ENCODE measurements at regions not wholly inside any gene's neighbourhood (a gene's known extent, or its start where the extent isn't known, plus 50 kb on each side); places are given as distances from the start of the nearest gene placed in this dataset.

GRCh38 chr2:139917690-139918384 lies 1137.6 kb upstream of the NXPH2 start:
- no peak overlapping the region for H3K27ac Mint-ChIP-seq
- H3K4me1 Mint-ChIP-seq (ENCODE audit: low read depth), result no peaks in the 10 kb centered on the region
- H3K9me3 Mint-ChIP-seq, result peaks cover 23% of the 10 kb centered on the region
- H3K36me3 Mint-ChIP-seq (ENCODE audit: low read depth), result no peaks in the 10 kb centered on the region
- H3K4me3 Mint-ChIP-seq (ENCODE audit: low read depth), result no peak overlapping the region
- DNase-seq (ENCODE audit: low spot score), result no peak
- intact Hi-C loops (cut with micrococcal nuclease), result no loop called here
- H3K27me3 Mint-ChIP-seq (ENCODE audit: low read depth), result no peaks in the 10 kb centered on the region

DNA sequence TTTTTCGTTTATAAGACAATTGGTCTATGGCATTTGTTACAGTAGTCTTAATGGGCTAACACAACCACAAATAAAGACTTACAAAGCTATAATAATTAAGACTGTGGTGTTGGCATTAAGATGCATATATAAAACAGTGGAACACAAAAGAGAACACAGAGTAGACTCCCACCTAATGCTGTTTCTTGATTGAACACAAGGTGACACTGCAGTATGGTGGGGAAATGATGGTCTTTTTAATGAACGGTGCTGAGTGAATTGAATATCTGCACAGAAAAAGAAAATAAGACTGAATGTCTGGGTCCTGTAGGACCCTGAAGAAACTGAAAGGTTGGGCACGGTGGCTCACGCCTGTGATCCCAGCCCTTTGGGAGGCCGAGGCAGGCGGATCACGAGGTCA lies 1136.6 kb upstream of the NXPH2 start:
- H3K27me3 Mint-ChIP-seq (ENCODE audit: low read depth), result no peaks in the 10 kb centered on the region
- no peak overlapping the region for H3K27ac Mint-ChIP-seq
- no peaks in the 10 kb centered on the region for H3K4me1 Mint-ChIP-seq (ENCODE audit: low read depth)
- no peak for DNase-seq (ENCODE audit: low spot score)
- peaks cover 23% of the 10 kb centered on the region for H3K9me3 Mint-ChIP-seq
- intact Hi-C loops (cut with micrococcal nuclease), result no loop called here
- no peak overlapping the region for H3K4me3 Mint-ChIP-seq (ENCODE audit: low read depth)
- no peaks in the 10 kb centered on the region for H3K36me3 Mint-ChIP-seq (ENCODE audit: low read depth)

DNA sequence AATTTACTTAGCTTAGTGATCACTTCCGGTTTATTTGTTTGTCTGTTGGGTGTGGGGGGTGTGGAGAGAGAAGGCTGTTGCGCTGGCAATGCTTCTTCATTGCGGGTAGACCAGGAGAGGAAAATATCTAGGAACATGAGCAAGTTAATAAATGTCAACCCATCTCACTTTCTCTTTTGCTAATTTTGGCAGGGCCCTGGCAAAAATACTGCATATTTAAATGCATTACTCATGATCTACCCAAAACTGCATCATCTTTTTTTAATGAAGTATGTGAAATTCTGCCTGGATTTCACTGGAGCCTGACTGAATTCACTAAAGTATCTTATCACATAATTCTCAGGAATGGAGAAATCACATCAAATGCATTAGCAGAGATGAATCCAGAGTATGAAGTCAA lies 1131.0 kb upstream of the NXPH2 start:
- H3K36me3 Mint-ChIP-seq (ENCODE audit: low read depth), result no peaks in the 10 kb centered on the region
- DNase-seq (ENCODE audit: low spot score), result no peak
- intact Hi-C loops (cut with micrococcal nuclease), result no loop called here
- H3K4me1 Mint-ChIP-seq (ENCODE audit: low read depth), result no peaks in the 10 kb centered on the region
- H3K4me3 Mint-ChIP-seq (ENCODE audit: low read depth), result no peak overlapping the region
- H3K27ac Mint-ChIP-seq, result no peak overlapping the region
- no peaks in the 10 kb centered on the region for H3K27me3 Mint-ChIP-seq (ENCODE audit: low read depth)
- peaks cover 36% of the 10 kb centered on the region for H3K9me3 Mint-ChIP-seq

DNA sequence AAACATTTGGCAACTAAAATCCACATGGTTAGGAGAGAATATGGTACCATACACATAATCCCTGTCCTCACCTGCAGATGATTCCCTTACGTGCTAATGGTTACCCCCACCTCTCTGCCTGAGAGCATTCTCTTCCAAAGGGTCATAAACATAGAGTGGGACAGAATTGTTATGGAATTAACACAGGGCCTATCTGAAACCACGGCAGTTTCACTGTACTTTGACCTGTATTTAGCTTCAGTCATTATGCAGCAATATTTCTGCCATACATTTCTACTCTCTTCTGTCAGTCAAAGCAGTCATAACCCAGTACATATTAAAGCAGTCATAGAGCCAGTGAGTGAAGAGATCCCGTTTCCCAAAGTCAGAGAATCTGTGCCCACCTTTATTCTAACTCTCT lies 1128.9 kb upstream of the NXPH2 start:
- no peak for DNase-seq (ENCODE audit: low spot score)
- no peaks in the 10 kb centered on the region for H3K4me1 Mint-ChIP-seq (ENCODE audit: low read depth)
- intact Hi-C loops (cut with micrococcal nuclease), result no loop called here
- H3K27ac Mint-ChIP-seq, result no peak overlapping the region
- H3K36me3 Mint-ChIP-seq (ENCODE audit: low read depth), result no peaks in the 10 kb centered on the region
- no peak overlapping the region for H3K4me3 Mint-ChIP-seq (ENCODE audit: low read depth)
- no peaks in the 10 kb centered on the region for H3K27me3 Mint-ChIP-seq (ENCODE audit: low read depth)
- peaks cover 34% of the 10 kb centered on the region for H3K9me3 Mint-ChIP-seq

GRCh38 chr2:139905624-139906023 lies 1125.4 kb upstream of the NXPH2 start:
- H3K36me3 Mint-ChIP-seq (ENCODE audit: low read depth), result no peaks in the 10 kb centered on the region
- H3K4me1 Mint-ChIP-seq (ENCODE audit: low read depth), result no peaks in the 10 kb centered on the region
- no peak overlapping the region for H3K27ac Mint-ChIP-seq
- no peak for DNase-seq (ENCODE audit: low spot score)
- H3K4me3 Mint-ChIP-seq (ENCODE audit: low read depth), result no peak overlapping the region
- no peaks in the 10 kb centered on the region for H3K27me3 Mint-ChIP-seq (ENCODE audit: low read depth)
- H3K9me3 Mint-ChIP-seq, result peaks cover 35% of the 10 kb centered on the region
- intact Hi-C loops (cut with micrococcal nuclease), result no loop called here

DNA sequence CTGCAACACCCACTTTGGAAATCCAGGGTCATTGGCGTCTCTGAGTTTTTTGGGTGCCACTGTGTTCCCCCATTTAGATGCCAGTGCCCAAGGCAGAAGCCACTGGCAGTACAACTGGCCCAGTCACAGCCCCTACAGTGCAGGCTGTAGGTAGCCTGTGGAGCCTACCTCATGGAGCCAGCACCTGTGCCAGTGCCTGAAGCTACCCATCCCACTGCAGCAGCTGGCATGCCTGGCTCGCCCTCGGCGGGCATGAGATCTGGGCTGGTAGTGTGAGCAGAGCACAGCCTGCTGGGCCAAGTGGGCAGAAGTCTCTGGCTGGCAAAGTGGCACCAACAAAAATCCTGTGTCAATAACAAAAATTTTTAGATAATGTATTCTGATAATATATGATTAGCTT lies 1111.4 kb upstream of the NXPH2 start:
- Mint-ChIP-seq H3K36me3 (ENCODE audit: low read depth) (no peaks in the 10 kb centered on the region), H3K9me3 (peaks cover 25% of the 10 kb centered on the region), H3K4me3 (ENCODE audit: low read depth) (no peak overlapping the region), H3K27ac (no peak overlapping the region), H3K27me3 (ENCODE audit: low read depth) (no peaks in the 10 kb centered on the region), H3K4me1 (ENCODE audit: low read depth) (no peaks in the 10 kb centered on the region)
- intact Hi-C loops (cut with micrococcal nuclease), result no loop called here
- DNase-seq (ENCODE audit: low spot score), result no peak

- intact Hi-C loops (cut with micrococcal nuclease), result no loop called here
- H3K4me3 Mint-ChIP-seq (ENCODE audit: low read depth), result no peak overlapping the region
- no peak for DNase-seq (ENCODE audit: low spot score)
- no peak overlapping the region for H3K27ac Mint-ChIP-seq
- no peaks in the 10 kb centered on the region for H3K36me3 Mint-ChIP-seq (ENCODE audit: low read depth)
- no peaks in the 10 kb centered on the region for H3K27me3 Mint-ChIP-seq (ENCODE audit: low read depth)
- no peaks in the 10 kb centered on the region for H3K4me1 Mint-ChIP-seq (ENCODE audit: low read depth)
- peaks cover 31% of the 10 kb centered on the region for H3K9me3 Mint-ChIP-seq
These were observed 1105.8 kb upstream of the NXPH2 start for GRCh38 chr2:139885921-139886498.

- intact Hi-C loops (cut with micrococcal nuclease), result no loop called here
- no peaks in the 10 kb centered on the region for H3K4me1 Mint-ChIP-seq (ENCODE audit: low read depth)
- H3K27ac Mint-ChIP-seq, result no peak overlapping the region
- H3K4me3 Mint-ChIP-seq (ENCODE audit: low read depth), result no peak overlapping the region
- no peaks in the 10 kb centered on the region for H3K27me3 Mint-ChIP-seq (ENCODE audit: low read depth)
- H3K9me3 Mint-ChIP-seq, result peaks cover 17% of the 10 kb centered on the region
- no peak for DNase-seq (ENCODE audit: low spot score)
- no peaks in the 10 kb centered on the region for H3K36me3 Mint-ChIP-seq (ENCODE audit: low read depth)
These were observed 1096.8 kb upstream of the NXPH2 start for GRCh38 chr2:139876964-139877363.

DNA sequence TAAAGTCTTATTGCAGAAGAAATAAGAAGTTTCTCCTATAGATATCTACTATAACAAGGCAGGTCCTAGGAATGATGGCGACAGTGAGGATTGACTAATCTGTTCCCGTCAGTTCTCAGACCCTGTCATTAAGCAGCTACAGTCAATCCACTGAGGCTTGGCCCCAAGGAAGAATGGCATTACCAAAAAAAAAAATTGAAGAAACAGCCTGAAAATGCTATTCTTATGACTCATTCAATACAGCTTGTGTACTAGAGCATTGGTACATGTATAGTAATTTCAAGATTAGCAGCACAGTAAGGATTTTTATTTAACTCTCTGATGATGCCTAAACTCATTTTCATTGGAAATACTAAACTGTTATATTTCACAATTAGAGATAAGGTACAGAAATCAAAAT lies 1096.1 kb upstream of the NXPH2 start:
- H3K4me1 Mint-ChIP-seq (ENCODE audit: low read depth), result no peaks in the 10 kb centered on the region
- H3K4me3 Mint-ChIP-seq (ENCODE audit: low read depth), result no peak overlapping the region
- no peak for DNase-seq (ENCODE audit: low spot score)
- intact Hi-C loops (cut with micrococcal nuclease), result no loop called here
- no peak overlapping the region for H3K27ac Mint-ChIP-seq
- peaks cover 17% of the 10 kb centered on the region for H3K9me3 Mint-ChIP-seq
- no peaks in the 10 kb centered on the region for H3K27me3 Mint-ChIP-seq (ENCODE audit: low read depth)
- H3K36me3 Mint-ChIP-seq (ENCODE audit: low read depth), result no peaks in the 10 kb centered on the region

GRCh38 chr2:139872503-139872902 lies 1092.3 kb upstream of the NXPH2 start:
- no peak overlapping the region for H3K4me3 Mint-ChIP-seq (ENCODE audit: low read depth)
- no peak for DNase-seq (ENCODE audit: low spot score)
- no peaks in the 10 kb centered on the region for H3K4me1 Mint-ChIP-seq (ENCODE audit: low read depth)
- peaks cover 25% of the 10 kb centered on the region for H3K9me3 Mint-ChIP-seq
- H3K36me3 Mint-ChIP-seq (ENCODE audit: low read depth), result no peaks in the 10 kb centered on the region
- H3K27ac Mint-ChIP-seq, result no peak overlapping the region
- intact Hi-C loops (cut with micrococcal nuclease), result no loop called here
- no peaks in the 10 kb centered on the region for H3K27me3 Mint-ChIP-seq (ENCODE audit: low read depth)

GRCh38 chr2:139872032-139872431 lies 1091.8 kb upstream of the NXPH2 start:
- no peaks in the 10 kb centered on the region for H3K27me3 Mint-ChIP-seq (ENCODE audit: low read depth)
- no peak overlapping the region for H3K27ac Mint-ChIP-seq
- H3K4me1 Mint-ChIP-seq (ENCODE audit: low read depth), result no peaks in the 10 kb centered on the region
- H3K9me3 Mint-ChIP-seq, result peaks cover 25% of the 10 kb centered on the region
- H3K36me3 Mint-ChIP-seq (ENCODE audit: low read depth), result no peaks in the 10 kb centered on the region
- H3K4me3 Mint-ChIP-seq (ENCODE audit: low read depth), result no peak overlapping the region
- DNase-seq (ENCODE audit: low spot score), result no peak
- intact Hi-C loops (cut with micrococcal nuclease), result no loop called here

GRCh38 chr2:139867601-139868226 lies 1087.5 kb upstream of the NXPH2 start:
- intact Hi-C loops (cut with micrococcal nuclease), result no loop called here
- Mint-ChIP-seq H3K36me3 (ENCODE audit: low read depth) (no peaks in the 10 kb centered on the region), H3K27ac (no peak overlapping the region)

DNA sequence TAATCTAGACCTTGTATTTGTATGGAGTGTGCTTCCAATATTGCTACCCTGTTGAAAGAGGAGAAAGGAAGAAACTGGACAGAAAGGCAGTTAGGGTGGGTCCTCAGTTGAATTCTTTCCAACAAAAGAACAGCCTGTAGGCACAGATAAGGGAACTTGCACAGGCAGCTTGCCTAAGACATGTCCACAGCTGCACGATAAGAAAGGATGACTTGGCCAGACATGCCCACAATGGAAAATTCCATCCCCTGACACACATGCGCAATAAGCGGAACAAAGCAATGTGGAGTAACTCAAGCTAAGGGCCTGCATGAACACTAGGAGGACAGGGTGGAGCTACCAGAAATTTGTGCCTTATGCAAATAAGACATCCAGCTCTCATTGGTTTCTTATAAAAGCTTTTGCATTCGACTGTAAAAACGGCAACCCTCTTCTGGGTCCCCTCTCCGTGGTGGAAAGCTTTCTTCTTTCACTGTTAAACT lies 1084.7 kb upstream of the NXPH2 start:
- Mint-ChIP-seq H3K4me1 (ENCODE audit: low read depth) (no peaks in the 10 kb centered on the region), H3K27ac (no peak overlapping the region), H3K27me3 (ENCODE audit: low read depth) (no peaks in the 10 kb centered on the region), H3K4me3 (ENCODE audit: low read depth) (no peak overlapping the region), H3K36me3 (ENCODE audit: low read depth) (no peaks in the 10 kb centered on the region), H3K9me3 (peaks cover 50% of the 10 kb centered on the region)
- no peak for DNase-seq (ENCODE audit: low spot score)
- intact Hi-C loops (cut with micrococcal nuclease), result no loop called here

More at GRCh38 chr2:139867601-139868226, 1087.5 kb upstream of the NXPH2 start:
- DNase-seq (ENCODE audit: low spot score), result no peak
- Mint-ChIP-seq H3K4me3 (ENCODE audit: low read depth) (no peak overlapping the region), H3K9me3 (peaks cover 38% of the 10 kb centered on the region), H3K4me1 (ENCODE audit: low read depth) (no peaks in the 10 kb centered on the region), H3K27me3 (ENCODE audit: low read depth) (no peaks in the 10 kb centered on the region)
